KMS-11 (cell line): ENCODE measurements at regions not wholly inside any gene's neighbourhood (a gene's known extent, or its start where the extent isn't known, plus 50 kb on each side); places are given as distances from the start of the nearest gene placed in this dataset.

Source experiments
- H2AFZ ChIP-seq: fragments of 200-600 bp; sonication (generic); 2 replicates; pipeline ENCODE4 v1.6.1; 2016; ENCODE audit warnings: antibody characterized with exemption, mixed run types, low read depth
- H3K27ac ChIP-seq: fragments of 200-600 bp; sonication (generic); 2 replicates; pipeline ENCODE4 v1.6.1; 2016; ENCODE audit warnings: mild to moderate bottlenecking, mixed run types
- H3K27me3 ChIP-seq: fragments of 200-600 bp; sonication (generic); 2 replicates; pipeline ENCODE4 v1.6.1; 2017; ENCODE audit warnings: mild to moderate bottlenecking, low read depth, mixed run types, moderate library complexity; ENCODE audit not compliant: insufficient read depth
- H3K36me3 ChIP-seq: fragments of 200-600 bp; sonication (generic); 2 replicates; pipeline ENCODE4 v1.6.1; 2017; ENCODE audit warnings: mild to moderate bottlenecking, mixed run types; ENCODE audit not compliant: insufficient read depth
- H3K4me1 ChIP-seq: fragments of 200-600 bp; sonication (generic); 2 replicates; pipeline ENCODE4 v1.6.1; 2016; ENCODE audit warnings: mild to moderate bottlenecking, low read depth, mixed run types; ENCODE audit not compliant: poor library complexity, severe bottlenecking
- H3K4me2 ChIP-seq: fragments of 200-600 bp; sonication (generic); 2 replicates; pipeline ENCODE4 v1.7.0; 2016; ENCODE audit warnings: mild to moderate bottlenecking, mixed run types
- H3K4me3 ChIP-seq: fragments of 200-600 bp; sonication (generic); IDR thresholded peaks from 2 replicates; pipeline ENCODE4 v1.6.1; 2017; ENCODE audit warnings: low read depth, low read length, mixed read lengths; ENCODE audit not compliant: insufficient read depth
- H3K79me2 ChIP-seq: fragments of 200-600 bp; sonication (generic); 2 replicates; pipeline ENCODE4 v1.6.1; 2016; ENCODE audit warnings: low read depth, mixed run types; ENCODE audit not compliant: insufficient read depth
- H3K9ac ChIP-seq: fragments of 200-600 bp; sonication (generic); 2 replicates; pipeline ENCODE4 v1.6.1; 2016; ENCODE audit warnings: mild to moderate bottlenecking, mixed run types
- H4K20me1 ChIP-seq: fragments of 200-600 bp; sonication (generic); 2 replicates; pipeline ENCODE4 v1.6.1; 2016; ENCODE audit warnings: mild to moderate bottlenecking, mixed run types; ENCODE audit not compliant: insufficient read depth
- TF ChIP-seq, protein P1 (sequence below): fragments of 200-600 bp; sonication (generic); conservative IDR thresholded peaks from 2 replicates; pipeline ENCODE4 v1.6.1; 2017; ENCODE audit warnings: low read depth, mild to moderate bottlenecking, antibody characterized with exemption, low read length, moderate library complexity, mixed read lengths

DNA sequence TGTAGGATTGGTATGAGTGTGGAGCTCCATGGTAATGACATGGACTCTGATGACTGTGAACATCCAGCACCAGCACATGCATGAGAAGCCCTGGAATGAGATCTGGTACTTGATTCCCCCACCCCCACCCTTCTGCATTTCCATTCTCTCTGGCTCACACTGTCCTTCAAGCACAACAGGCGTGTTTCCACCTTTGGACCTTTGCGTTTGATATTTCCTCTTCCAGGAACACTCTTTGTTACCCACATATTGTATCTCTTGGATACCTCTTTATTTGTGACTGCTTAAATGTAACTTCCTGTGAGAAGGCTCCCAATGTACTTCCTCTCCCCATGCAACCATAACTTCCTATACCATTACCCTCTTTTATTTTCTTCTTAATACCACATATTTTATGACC is 263.8 kb downstream of the HNMT start:
- no peaks in the 10 kb centered on the region for H3K27me3 ChIP-seq
- no peak overlapping the region for H2AFZ ChIP-seq
- H3K4me2 ChIP-seq = no peak overlapping the region
- no peaks in the 10 kb centered on the region for H3K4me1 ChIP-seq
- no peak overlapping the region for H3K9ac ChIP-seq
- H3K27ac ChIP-seq = no peak overlapping the region
- no peaks in the 10 kb centered on the region for H4K20me1 ChIP-seq
- H3K79me2 ChIP-seq = no peaks in the 10 kb centered on the region
- H3K36me3 ChIP-seq = no peaks in the 10 kb centered on the region
- TF ChIP-seq, protein P1, sequence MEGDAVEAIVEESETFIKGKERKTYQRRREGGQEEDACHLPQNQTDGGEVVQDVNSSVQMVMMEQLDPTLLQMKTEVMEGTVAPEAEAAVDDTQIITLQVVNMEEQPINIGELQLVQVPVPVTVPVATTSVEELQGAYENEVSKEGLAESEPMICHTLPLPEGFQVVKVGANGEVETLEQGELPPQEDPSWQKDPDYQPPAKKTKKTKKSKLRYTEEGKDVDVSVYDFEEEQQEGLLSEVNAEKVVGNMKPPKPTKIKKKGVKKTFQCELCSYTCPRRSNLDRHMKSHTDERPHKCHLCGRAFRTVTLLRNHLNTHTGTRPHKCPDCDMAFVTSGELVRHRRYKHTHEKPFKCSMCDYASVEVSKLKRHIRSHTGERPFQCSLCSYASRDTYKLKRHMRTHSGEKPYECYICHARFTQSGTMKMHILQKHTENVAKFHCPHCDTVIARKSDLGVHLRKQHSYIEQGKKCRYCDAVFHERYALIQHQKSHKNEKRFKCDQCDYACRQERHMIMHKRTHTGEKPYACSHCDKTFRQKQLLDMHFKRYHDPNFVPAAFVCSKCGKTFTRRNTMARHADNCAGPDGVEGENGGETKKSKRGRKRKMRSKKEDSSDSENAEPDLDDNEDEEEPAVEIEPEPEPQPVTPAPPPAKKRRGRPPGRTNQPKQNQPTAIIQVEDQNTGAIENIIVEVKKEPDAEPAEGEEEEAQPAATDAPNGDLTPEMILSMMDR = no peak
- H3K4me3 ChIP-seq = no peak overlapping the region

DNA sequence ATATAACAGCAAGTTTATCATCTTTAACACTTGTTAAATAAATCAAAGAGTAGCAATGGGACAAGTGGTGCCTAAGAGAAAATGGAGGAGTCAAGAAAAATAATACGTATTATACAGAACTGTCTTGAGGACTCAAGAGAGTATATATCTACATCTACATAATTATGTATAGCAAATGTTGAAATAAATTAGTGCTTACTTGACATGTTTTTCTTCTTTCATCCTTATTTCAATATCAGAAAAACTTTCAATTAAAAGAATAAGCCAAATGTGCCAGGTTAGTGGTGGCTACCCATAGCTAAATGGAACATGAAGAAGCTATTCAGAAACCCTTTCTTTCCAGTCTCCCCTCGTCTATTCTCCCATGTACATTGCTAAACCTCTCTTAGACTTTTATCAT is 267.3 kb upstream of the SPOPL start:
- Histone ChIP-seq H3K27me3 (no peaks in the 10 kb centered on the region), H3K9ac (no peak overlapping the region), H3K4me1 (no peaks in the 10 kb centered on the region), H3K36me3 (no peaks in the 10 kb centered on the region), H3K79me2 (no peaks in the 10 kb centered on the region), H3K4me3 (no peak overlapping the region), H3K27ac (no peak overlapping the region), H4K20me1 (no peaks in the 10 kb centered on the region), H2AFZ (no peak overlapping the region), H3K4me2 (no peak overlapping the region)
- TF ChIP-seq, protein P1 = no peak

DNA sequence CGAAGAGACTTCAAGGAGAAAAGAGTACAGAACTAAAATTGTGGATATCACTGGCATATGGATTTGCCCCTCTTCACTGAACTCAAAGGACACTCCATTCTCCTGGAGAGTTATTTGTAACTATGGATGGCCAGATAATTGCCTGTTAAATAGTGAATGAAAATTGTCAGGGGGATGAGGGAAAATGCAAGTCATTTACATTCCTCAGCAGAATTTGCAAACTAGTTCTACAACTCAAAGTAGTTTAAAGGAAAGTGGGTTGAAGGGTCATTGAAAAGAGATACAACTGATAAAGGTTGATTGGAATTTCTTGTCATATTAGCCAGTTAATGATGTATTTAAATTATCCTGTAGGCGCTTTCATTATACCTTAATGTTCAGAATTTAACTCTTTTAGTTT is 266.5 kb upstream of the SPOPL start:
- H3K27me3 ChIP-seq = no peaks in the 10 kb centered on the region
- H3K36me3 ChIP-seq = no peaks in the 10 kb centered on the region
- H2AFZ ChIP-seq = no peak overlapping the region
- H3K4me2 ChIP-seq = no peak overlapping the region
- no peak overlapping the region for H3K9ac ChIP-seq
- no peak overlapping the region for H3K27ac ChIP-seq
- H3K4me3 ChIP-seq = no peak overlapping the region
- no peaks in the 10 kb centered on the region for H4K20me1 ChIP-seq
- H3K4me1 ChIP-seq = no peaks in the 10 kb centered on the region
- H3K79me2 ChIP-seq = no peaks in the 10 kb centered on the region
- TF ChIP-seq, protein P1 = no peak

DNA sequence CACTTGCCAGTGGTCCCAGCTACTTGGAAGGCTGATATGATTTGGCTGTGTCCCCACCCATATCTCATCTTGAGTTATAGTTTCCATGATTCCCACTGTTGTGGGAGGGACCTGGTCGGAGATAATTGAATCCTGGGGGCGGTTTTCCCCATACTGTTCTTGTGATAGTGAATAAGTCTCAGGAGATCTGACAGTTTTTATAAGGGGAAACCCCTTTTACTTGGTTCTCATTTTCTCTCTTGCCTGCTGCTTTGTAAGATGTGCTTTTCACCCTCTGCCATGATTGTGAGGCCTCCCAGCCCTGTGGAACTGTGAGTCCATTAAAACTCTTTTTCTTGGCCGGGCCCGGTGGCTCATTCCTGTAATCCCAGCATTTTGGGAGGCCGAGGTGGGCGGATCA is 265.4 kb upstream of the SPOPL start:
- Histone ChIP-seq H3K9ac (no peak overlapping the region), H3K27me3 (no peaks in the 10 kb centered on the region), H3K27ac (no peak overlapping the region), H3K4me3 (no peak overlapping the region), H3K36me3 (no peaks in the 10 kb centered on the region), H3K4me1 (no peaks in the 10 kb centered on the region), H4K20me1 (no peaks in the 10 kb centered on the region), H2AFZ (no peak overlapping the region), H3K79me2 (no peaks in the 10 kb centered on the region), H3K4me2 (no peak overlapping the region)
- TF ChIP-seq, protein P1 = no peak
